ENCODE measurements at regions not wholly inside any gene's neighbourhood (a gene's known extent, or its start where the extent isn't known, plus 50 kb on each side); places are given as distances from the start of the nearest gene placed in this dataset.

DNA sequence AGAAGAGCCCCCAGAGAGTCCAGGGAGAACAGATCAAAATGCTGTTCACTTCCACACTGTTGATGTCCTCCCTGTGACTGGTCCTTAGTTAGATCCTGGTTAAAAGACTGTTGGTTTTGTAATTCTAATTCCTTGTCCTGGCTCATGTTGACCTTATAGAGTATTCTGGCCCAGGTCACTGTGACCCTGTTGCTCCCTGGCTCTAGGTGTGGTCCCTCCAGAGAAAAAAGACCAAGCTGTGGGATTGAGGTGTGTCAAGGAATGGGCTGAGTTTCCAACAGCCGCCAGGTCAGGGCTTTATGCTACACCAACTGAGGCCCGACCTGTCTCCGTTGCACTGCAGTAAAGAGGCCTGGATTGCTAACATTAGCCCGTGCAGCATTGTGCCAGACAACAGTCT lies 241.0 kb upstream of the MSX2 start:
- TF ChIP-seq EZH2 (IDR thresholded peaks at IDR 0.05) (no peak), POLR2AphosphoS5 (IDR thresholded peaks at IDR 0.05; ENCODE audit: borderline replicate concordance, low read depth, low read length) (no peak)
